Pulmonary artery endothelial cell (primary cell): ENCODE measurements at regions not wholly inside any gene's neighbourhood (a gene's known extent, or its start where the extent isn't known, plus 50 kb on each side); places are given as distances from the start of the nearest gene placed in this dataset.
"Not testable (repeated sequence)": the region's sequence is repeated elsewhere in the genome, so short reads cannot be mapped to it uniquely, and the experiment has no call there.

Experiments used
- DNase-seq: peaks from one replicate; pipeline ENCODE4 v3.0.0-alpha.2; 2011; ENCODE audit warnings: low read depth, low spot score

- no peak for DNase-seq
Observed at GRCh38 chr4:141518222-141518621, 118.2 kb upstream of the IL15 start.

GRCh38 chr4:141524116-141524515 is 112.3 kb upstream of the IL15 start:
- no peak for DNase-seq

- DNase-seq = no peak
Observed at GRCh38 chr4:141524841-141525240, 111.5 kb upstream of the IL15 start.

GRCh38 chr4:141530627-141531026 is 105.8 kb upstream of the IL15 start:
- DNase-seq = no peak

- DNase-seq = no peak
Observed at GRCh38 chr4:141534985-141535384, 101.4 kb upstream of the IL15 start.

- DNase-seq = no peak
Observed at GRCh38 chr4:141538001-141538400, 98.4 kb upstream of the IL15 start.

GRCh38 chr4:141540643-141541042 is 95.7 kb upstream of the IL15 start:
- DNase-seq = no peak

GRCh38 chr4:141541851-141542250 is 94.5 kb upstream of the IL15 start:
- no peak for DNase-seq

- DNase-seq = no peak
Observed at GRCh38 chr4:141543176-141543575, 93.2 kb upstream of the IL15 start.

- no peak for DNase-seq
Observed at GRCh38 chr4:141543706-141544105, 92.7 kb upstream of the IL15 start.

GRCh38 chr4:141548791-141549190 is 87.6 kb upstream of the IL15 start:
- DNase-seq = no peak

GRCh38 chr4:141560056-141560455 is 76.3 kb upstream of the IL15 start:
- DNase-seq = no peak

- DNase-seq = no peak
Observed at GRCh38 chr4:141562649-141563048, 73.7 kb upstream of the IL15 start.

- DNase-seq = no peak
Observed at GRCh38 chr4:141563723-141564122, 72.7 kb upstream of the IL15 start.

- not testable (repeated sequence) for DNase-seq
Observed at GRCh38 chr4:141564961-141565360, 71.4 kb upstream of the IL15 start.

- DNase-seq = no peak
Observed at GRCh38 chr4:141565379-141566089, 70.8 kb upstream of the IL15 start.

GRCh38 chr4:141567326-141567915 is 69.0 kb upstream of the IL15 start:
- no peak for DNase-seq

- no peak for DNase-seq
Observed at GRCh38 chr4:141569141-141569540, 67.2 kb upstream of the IL15 start.

- DNase-seq = no peak
Observed at GRCh38 chr4:141570290-141570689, 66.1 kb upstream of the IL15 start.

GRCh38 chr4:141571362-141571761 is 65.0 kb upstream of the IL15 start:
- DNase-seq = no peak

GRCh38 chr4:141571793-141572192 is 64.6 kb upstream of the IL15 start:
- no peak for DNase-seq

GRCh38 chr4:141573678-141574077 is 62.7 kb upstream of the IL15 start:
- DNase-seq = no peak

GRCh38 chr4:141575884-141576283 is 60.5 kb upstream of the IL15 start:
- DNase-seq = no peak
